Central memory CD8-positive, alpha-beta T cell (primary cell): ENCODE measurements at regions not wholly inside any gene's neighbourhood (a gene's known extent, or its start where the extent isn't known, plus 50 kb on each side); places are given as distances from the start of the nearest gene placed in this dataset.

Source experiments
- ATAC-seq: fragments of 150-1000 bp; cut with Tn5 transposase; replicated peaks from 2 replicates; pipeline ENCODE4 v1.10.0; 2022; ENCODE audit warnings: mild to moderate bottlenecking, moderate FRiP score, moderate number of reproducible peaks; ENCODE audit not compliant: poor library complexity, severe bottlenecking; ENCODE audit errors: extremely low read depth
- DNase-seq, 2 donors: peaks; one replicate each; pipeline ENCODE4 v3.0.0; 2021; ENCODE audit warnings: low spot score in 2 of 2
- H3K27ac Mint-ChIP-seq: one replicate; pipeline ENCODE4 v1.8.0; 2022; ENCODE audit warnings: low read depth, mild to moderate bottlenecking, moderate library complexity, mixed read lengths
- H3K27me3 Mint-ChIP-seq: one replicate; pipeline ENCODE4 v1.8.0; 2022; ENCODE audit warnings: mixed read lengths
- H3K36me3 Mint-ChIP-seq: one replicate; pipeline ENCODE4 v1.8.0; 2022; ENCODE audit warnings: mild to moderate bottlenecking, moderate library complexity, mixed read lengths; ENCODE audit not compliant: insufficient read depth
- H3K4me1 Mint-ChIP-seq: one replicate; pipeline ENCODE4 v1.8.0; 2022; ENCODE audit warnings: mixed read lengths
- H3K4me3 Mint-ChIP-seq: one replicate; pipeline ENCODE4 v1.8.0; 2022; ENCODE audit warnings: mild to moderate bottlenecking, moderate library complexity, mixed read lengths
- H3K9me3 Mint-ChIP-seq: one replicate; pipeline ENCODE4 v1.8.0; 2022; ENCODE audit warnings: mixed read lengths

- DNase-seq (no peak), ATAC-seq (no peak)
- H3K9me3 Mint-ChIP-seq = peaks cover 17% of the 10 kb centered on the region
- H3K4me3 Mint-ChIP-seq = no peak overlapping the region
- no peaks in the 10 kb centered on the region for H3K36me3 Mint-ChIP-seq
- no peaks in the 10 kb centered on the region for H3K4me1 Mint-ChIP-seq
- no peaks in the 10 kb centered on the region for H3K27me3 Mint-ChIP-seq
- H3K27ac Mint-ChIP-seq = no peak overlapping the region
Observed at GRCh38 chr7:46750321-46750865, 829.3 kb upstream of the IGFBP3 start.

- H3K4me3 Mint-ChIP-seq = no peak overlapping the region
- H3K27ac Mint-ChIP-seq = no peak overlapping the region
- no peaks in the 10 kb centered on the region for H3K36me3 Mint-ChIP-seq
- no peak for ATAC-seq
- H3K27me3 Mint-ChIP-seq = no peaks in the 10 kb centered on the region
- H3K9me3 Mint-ChIP-seq = peaks cover 17% of the 10 kb centered on the region
- H3K4me1 Mint-ChIP-seq = no peaks in the 10 kb centered on the region
- DNase-seq = no peak
Observed at GRCh38 chr7:46747869-46748576, 827.0 kb upstream of the IGFBP3 start.

- no peak for ATAC-seq
- Mint-ChIP-seq H3K4me1 (no peaks in the 10 kb centered on the region), H3K27me3 (no peaks in the 10 kb centered on the region), H3K27ac (no peak overlapping the region), H3K9me3 (peaks cover 17% of the 10 kb centered on the region), H3K4me3 (no peak overlapping the region), H3K36me3 (no peaks in the 10 kb centered on the region)
- DNase-seq = no peak
Observed at GRCh38 chr7:46746695-46747687, 825.9 kb upstream of the IGFBP3 start.

GRCh38 chr7:46745707-46746090 lies 824.6 kb upstream of the IGFBP3 start:
- H3K27ac Mint-ChIP-seq = no peak overlapping the region
- H3K9me3 Mint-ChIP-seq = peaks cover 16% of the 10 kb centered on the region
- H3K4me1 Mint-ChIP-seq = no peaks in the 10 kb centered on the region
- DNase-seq (no peak), ATAC-seq (no peak)
- no peaks in the 10 kb centered on the region for H3K27me3 Mint-ChIP-seq
- no peak overlapping the region for H3K4me3 Mint-ChIP-seq
- H3K36me3 Mint-ChIP-seq = no peaks in the 10 kb centered on the region

GRCh38 chr7:46744957-46745706 lies 824.1 kb upstream of the IGFBP3 start:
- no peak for ATAC-seq
- no peak overlapping the region for H3K4me3 Mint-ChIP-seq
- no peak overlapping the region for H3K27ac Mint-ChIP-seq
- peaks cover 20% of the 10 kb centered on the region for H3K9me3 Mint-ChIP-seq
- no peak for DNase-seq
- H3K36me3 Mint-ChIP-seq = no peaks in the 10 kb centered on the region
- H3K27me3 Mint-ChIP-seq = no peaks in the 10 kb centered on the region
- no peaks in the 10 kb centered on the region for H3K4me1 Mint-ChIP-seq

GRCh38 chr7:46742601-46743000 lies 821.5 kb upstream of the IGFBP3 start:
- DNase-seq (no peak), ATAC-seq (no peak)
- Mint-ChIP-seq H3K9me3 (peaks cover 19% of the 10 kb centered on the region), H3K4me1 (no peaks in the 10 kb centered on the region), H3K27ac (no peak overlapping the region), H3K36me3 (no peaks in the 10 kb centered on the region), H3K27me3 (no peaks in the 10 kb centered on the region), H3K4me3 (no peak overlapping the region)

GRCh38 chr7:46741938-46742540 lies 821.0 kb upstream of the IGFBP3 start:
- Mint-ChIP-seq H3K4me1 (no peaks in the 10 kb centered on the region), H3K27ac (no peak overlapping the region), H3K4me3 (no peak overlapping the region), H3K27me3 (no peaks in the 10 kb centered on the region), H3K36me3 (no peaks in the 10 kb centered on the region), H3K9me3 (peaks cover 21% of the 10 kb centered on the region)
- ATAC-seq = no peak
- no peak for DNase-seq

- no peaks in the 10 kb centered on the region for H3K27me3 Mint-ChIP-seq
- ATAC-seq = no peak
- no peaks in the 10 kb centered on the region for H3K36me3 Mint-ChIP-seq
- H3K9me3 Mint-ChIP-seq = peaks cover 19% of the 10 kb centered on the region
- no peak for DNase-seq
- H3K4me3 Mint-ChIP-seq = no peak overlapping the region
- H3K4me1 Mint-ChIP-seq = no peaks in the 10 kb centered on the region
- no peak overlapping the region for H3K27ac Mint-ChIP-seq
Observed at GRCh38 chr7:46741181-46741580, 820.1 kb upstream of the IGFBP3 start.

GRCh38 chr7:46739518-46740234 lies 818.6 kb upstream of the IGFBP3 start:
- Mint-ChIP-seq H3K4me3 (no peak overlapping the region), H3K4me1 (no peaks in the 10 kb centered on the region), H3K27me3 (no peaks in the 10 kb centered on the region), H3K36me3 (no peaks in the 10 kb centered on the region), H3K27ac (no peak overlapping the region), H3K9me3 (peaks cover 20% of the 10 kb centered on the region)
- ATAC-seq (no peak), DNase-seq (no peak)

GRCh38 chr7:46738796-46739195 lies 817.7 kb upstream of the IGFBP3 start:
- Mint-ChIP-seq H3K4me1 (no peaks in the 10 kb centered on the region), H3K4me3 (no peak overlapping the region), H3K27me3 (no peaks in the 10 kb centered on the region), H3K36me3 (no peaks in the 10 kb centered on the region), H3K9me3 (peaks cover 20% of the 10 kb centered on the region), H3K27ac (no peak overlapping the region)
- ATAC-seq (no peak), DNase-seq (no peak)

GRCh38 chr7:46738165-46738564 lies 817.1 kb upstream of the IGFBP3 start:
- DNase-seq (no peak), ATAC-seq (no peak)
- Mint-ChIP-seq H3K27ac (no peak overlapping the region), H3K36me3 (no peaks in the 10 kb centered on the region), H3K9me3 (peaks cover 20% of the 10 kb centered on the region), H3K4me1 (no peaks in the 10 kb centered on the region), H3K4me3 (no peak overlapping the region), H3K27me3 (no peaks in the 10 kb centered on the region)
